NOMO-1 treated with DMSO at 0.1 percent for 48 hours (cell line): ENCODE measurements at regions not wholly inside any gene's neighbourhood (a gene's known extent, or its start where the extent isn't known, plus 50 kb on each side); places are given as distances from the start of the nearest gene placed in this dataset.
A peak's percentile ranks its signal among the peaks of the same experiment; 100 is the strongest.

Experiments used
- DNase-seq: peaks from one replicate; lab custom pipeline; 2025; ENCODE audit not compliant: unreplicated experiment; lab: John Stamatoyannopoulos, UW

GRCh38 chr2:52258038-52258437 is 1226.1 kb upstream of the NRXN1 start:
- DNase-seq = no peak

- DNase-seq = no peak
Measured at GRCh38 chr2:52253416-52253980, 1221.6 kb upstream of the NRXN1 start.

- no peak for DNase-seq
Measured at GRCh38 chr2:52238782-52239181, 1206.8 kb upstream of the NRXN1 start.

- no peak for DNase-seq
Measured at GRCh38 chr2:52222128-52222527, 1190.2 kb upstream of the NRXN1 start.

GRCh38 chr2:52220393-52220792 is 1188.5 kb upstream of the NRXN1 start:
- DNase-seq = no peak

- DNase-seq = no peak
Measured at GRCh38 chr2:52210611-52211010, 1178.7 kb upstream of the NRXN1 start.

- DNase-seq = no peak
Measured at GRCh38 chr2:52210161-52210560, 1178.2 kb upstream of the NRXN1 start.

- no peak for DNase-seq
Measured at GRCh38 chr2:52194342-52194741, 1162.4 kb upstream of the NRXN1 start.

GRCh38 chr2:52193804-52194203 is 1161.9 kb upstream of the NRXN1 start:
- DNase-seq = peak; percentile 5

GRCh38 chr2:52192656-52193055 is 1160.7 kb upstream of the NRXN1 start:
- no peak for DNase-seq

- peak; percentile 71 for DNase-seq
Measured at GRCh38 chr2:52181080-52181479, 1149.1 kb upstream of the NRXN1 start.

GRCh38 chr2:52178845-52179244 is 1146.9 kb upstream of the NRXN1 start:
- no peak for DNase-seq

- no peak for DNase-seq
Measured at GRCh38 chr2:52145005-52145404, 1113.1 kb upstream of the NRXN1 start.

GRCh38 chr2:52144590-52144989 is 1112.7 kb upstream of the NRXN1 start:
- no peak for DNase-seq

- DNase-seq = no peak
Measured at GRCh38 chr2:52141076-52141475, 1109.1 kb upstream of the NRXN1 start.

GRCh38 chr2:52139241-52139640 is 1107.3 kb upstream of the NRXN1 start:
- no peak for DNase-seq

GRCh38 chr2:52135235-52135634 is 1103.3 kb upstream of the NRXN1 start:
- peak; percentile 51 for DNase-seq

- DNase-seq = no peak
Measured at GRCh38 chr2:52128081-52128480, 1096.1 kb upstream of the NRXN1 start.

GRCh38 chr2:52127527-52127926 is 1095.6 kb upstream of the NRXN1 start:
- DNase-seq = no peak

- peak; percentile 26 for DNase-seq
Measured at GRCh38 chr2:52117299-52117698, 1085.4 kb upstream of the NRXN1 start.

GRCh38 chr2:52115750-52116149 is 1083.8 kb upstream of the NRXN1 start:
- no peak for DNase-seq

GRCh38 chr2:52113338-52113737 is 1081.4 kb upstream of the NRXN1 start:
- no peak for DNase-seq

- DNase-seq = no peak
Measured at GRCh38 chr2:52112141-52112540, 1080.2 kb upstream of the NRXN1 start.

GRCh38 chr2:52107124-52107523 is 1075.2 kb upstream of the NRXN1 start:
- DNase-seq = peak; percentile 16
